ENCODE measurements at regions not wholly inside any gene's neighbourhood (a gene's known extent, or its start where the extent isn't known, plus 50 kb on each side); places are given as distances from the start of the nearest gene placed in this dataset.
A peak's percentile ranks its signal among the peaks of the same experiment; 100 is the strongest.
"Not testable (repeated sequence)": the region's sequence is repeated elsewhere in the genome, so short reads cannot be mapped to it uniquely, and the experiment has no call there.

DNA sequence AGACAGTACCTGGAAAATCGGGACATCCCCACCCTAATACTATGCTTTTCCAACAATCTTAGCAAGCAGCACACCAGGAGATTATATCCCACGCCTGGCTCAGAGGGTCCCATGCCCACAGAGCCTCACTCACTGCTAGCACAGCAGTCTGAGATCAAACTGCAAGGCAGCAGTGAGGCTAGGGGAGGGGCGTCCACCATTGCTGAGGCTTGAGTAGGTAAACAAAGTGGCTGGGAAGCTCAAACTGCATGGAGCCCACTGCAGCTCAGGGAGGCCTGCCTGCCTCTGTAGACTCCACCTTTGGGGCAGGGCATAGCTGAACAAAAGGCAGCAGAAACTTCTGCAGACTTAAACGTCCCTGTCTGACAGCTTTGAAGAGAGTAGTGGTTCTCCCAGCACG is 275.5 kb downstream of the IKZF2 start:
- FAIRE-seq; DNase-seq (ENCODE audit: insufficient read length, low spot score): not testable (repeated sequence)

DNA sequence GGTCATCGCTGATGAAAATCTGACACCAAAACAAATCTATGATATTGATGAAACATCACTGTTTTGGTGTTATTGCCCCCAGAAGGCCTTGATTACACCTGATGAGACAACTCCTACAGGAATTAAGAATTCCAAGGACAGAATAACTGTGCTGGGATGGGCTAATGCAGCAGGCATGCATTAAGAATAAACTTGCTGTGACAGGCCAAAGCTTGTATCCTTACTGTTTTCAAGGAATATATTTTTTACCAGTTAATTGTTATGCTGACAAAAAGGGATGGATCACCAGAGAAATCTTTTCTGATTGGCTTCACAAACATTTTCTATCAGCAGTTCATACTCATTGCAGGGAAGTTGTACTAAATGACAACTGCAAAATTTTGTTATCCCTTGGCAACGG is 278.2 kb downstream of the IKZF2 start:
- no peak for FAIRE-seq

DNA sequence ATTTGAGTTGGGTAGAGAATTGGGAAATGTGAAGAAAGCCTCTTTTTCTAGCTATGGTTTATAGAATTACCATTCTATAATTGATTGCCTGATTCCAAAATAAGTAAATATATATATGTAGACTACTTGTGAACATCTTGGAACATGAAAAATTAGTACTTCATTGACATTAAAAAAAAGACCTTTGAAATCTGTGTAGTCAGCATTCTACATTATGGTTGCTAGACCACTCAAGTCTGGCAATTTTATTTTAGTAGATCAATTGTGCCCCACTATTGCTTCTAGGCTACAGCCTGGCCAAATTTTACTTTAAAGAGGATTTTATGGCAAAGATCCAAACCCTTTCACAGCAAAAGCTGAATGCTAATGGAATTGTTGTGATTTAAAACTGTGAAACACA is 279.8 kb downstream of the IKZF2 start:
- no peak for DNase-seq (ENCODE audit: insufficient read length, low spot score)
- FAIRE-seq, result no peak

More for the DNA sequence above, 278.2 kb downstream of the IKZF2 start:
- DNase-seq (ENCODE audit: insufficient read length, low spot score), result no peak

DNA sequence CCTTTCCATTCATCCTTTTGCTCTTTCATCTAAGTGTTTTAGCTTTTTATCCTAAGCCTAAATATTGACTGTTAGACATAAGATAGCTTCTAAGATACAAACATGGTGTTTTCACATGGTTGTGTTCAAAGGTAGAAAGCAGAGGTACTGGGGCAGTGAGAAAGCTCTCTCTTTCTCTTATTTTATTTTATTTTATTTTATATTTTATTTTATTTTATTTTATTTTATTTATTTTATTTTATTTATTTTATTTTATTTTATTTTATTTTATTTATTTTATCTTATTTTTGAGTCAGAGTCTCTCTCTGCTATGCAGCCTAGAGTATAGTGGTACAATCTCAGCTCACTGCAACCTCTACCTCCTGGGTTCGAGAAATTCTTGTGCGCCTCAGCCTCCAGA is 287.2 kb downstream of the IKZF2 start:
- DNase-seq (ENCODE audit: insufficient read length, low spot score) (no peak), FAIRE-seq (no peak)

DNA sequence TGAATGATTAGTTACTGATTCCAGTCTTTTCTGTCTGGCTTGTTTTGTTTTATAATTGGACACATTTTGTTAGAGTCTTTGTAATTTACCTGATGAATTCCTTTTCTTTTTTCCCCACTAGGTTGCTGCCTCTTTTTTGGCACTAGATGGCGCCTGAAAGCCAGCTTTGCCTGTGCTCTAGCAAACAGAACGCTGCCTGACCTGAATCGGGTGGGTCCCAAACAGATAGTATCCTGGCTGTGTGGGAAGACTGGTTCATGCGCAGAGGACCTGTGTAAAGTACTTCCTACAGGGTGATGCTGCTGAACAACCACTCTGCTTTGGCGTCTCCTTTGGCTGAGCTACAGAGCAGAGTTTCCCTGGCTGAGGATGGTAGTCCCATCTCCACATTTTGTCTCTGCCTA is 288.2 kb downstream of the IKZF2 start:
- FAIRE-seq, result peak; percentile 75

DNA sequence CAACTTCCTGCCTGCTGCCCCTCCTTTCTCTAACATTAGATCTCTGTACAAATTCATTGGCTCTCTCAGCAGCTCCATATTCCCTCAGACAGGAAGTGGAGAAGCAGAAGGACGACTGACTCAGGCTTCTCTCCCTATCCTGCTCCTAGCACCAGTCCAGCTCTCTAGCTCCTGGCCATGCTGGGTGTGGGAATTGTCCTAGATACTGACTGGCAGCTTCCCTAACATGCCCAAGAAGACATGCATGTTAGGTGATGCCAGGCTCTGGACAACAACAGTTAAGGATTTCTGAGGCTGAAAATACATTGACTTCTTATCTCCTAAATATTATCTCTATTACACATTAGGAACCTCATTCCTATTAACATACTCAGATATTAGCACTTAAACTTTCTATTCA is 292.9 kb downstream of the IKZF2 start:
- FAIRE-seq (no peak), DNase-seq (ENCODE audit: insufficient read length, low spot score) (no peak)

More for the DNA sequence above, 288.2 kb downstream of the IKZF2 start:
- DNase-seq (ENCODE audit: insufficient read length, low spot score), result no peak

DNA sequence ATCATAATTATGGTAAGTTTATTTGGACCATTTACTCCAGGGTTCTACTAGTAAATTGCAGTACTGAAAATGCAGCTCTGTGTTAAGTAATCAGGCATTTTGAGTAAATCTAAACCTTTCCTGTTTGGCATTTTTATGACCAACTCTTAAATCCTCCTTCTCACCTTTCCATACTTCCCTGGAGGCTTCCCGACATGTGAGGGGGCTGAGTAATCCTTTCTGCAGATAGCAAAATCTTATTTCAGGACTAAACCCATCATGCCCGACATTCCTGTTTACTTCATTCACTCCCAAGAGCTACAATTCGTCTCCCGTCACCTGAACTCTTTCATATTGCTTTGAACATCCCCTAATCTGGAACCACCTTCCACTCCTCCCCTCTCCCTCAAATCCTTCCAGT is 296.6 kb downstream of the IKZF2 start:
- no peak for DNase-seq (ENCODE audit: insufficient read length, low spot score)
- no peak for FAIRE-seq

DNA sequence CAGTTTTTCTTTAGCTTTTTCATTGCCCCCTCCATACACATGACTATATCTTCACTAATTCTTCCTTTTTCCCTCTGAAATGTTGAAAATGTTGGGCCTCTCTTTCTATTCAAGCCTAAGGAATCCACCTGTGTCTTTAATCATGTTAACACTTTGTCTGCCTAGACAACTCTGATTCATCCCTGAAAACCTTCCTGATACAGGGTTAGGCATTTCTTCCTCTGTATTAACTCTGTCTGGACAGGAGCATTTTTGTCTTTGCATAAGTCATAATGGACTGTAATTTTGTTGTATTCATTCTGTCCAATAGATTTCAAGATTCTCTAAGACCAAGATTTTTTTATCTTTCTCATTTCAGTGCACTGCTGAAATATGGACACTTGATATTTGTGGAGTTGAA is 297.3 kb downstream of the IKZF2 start:
- FAIRE-seq (no peak), DNase-seq (ENCODE audit: insufficient read length, low spot score) (no peak)

DNA sequence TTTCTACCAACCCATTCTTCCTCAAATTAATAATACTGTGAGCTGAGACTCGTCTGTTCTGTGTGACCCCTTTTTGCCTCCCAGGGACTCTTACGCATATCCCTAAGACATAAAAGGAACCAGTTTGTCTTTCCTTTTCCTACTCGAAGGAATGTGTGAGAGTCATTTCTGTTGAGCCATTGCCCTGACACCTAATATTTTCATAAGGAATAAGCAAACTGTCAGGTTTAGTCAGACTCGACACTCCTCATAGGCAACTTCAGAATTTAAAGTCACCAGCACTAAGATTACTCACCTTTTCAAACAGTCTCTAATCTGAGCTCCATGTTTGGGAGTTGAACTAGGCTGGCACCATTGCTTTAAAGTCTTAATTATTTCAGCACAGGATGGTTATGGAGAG is 305.5 kb downstream of the IKZF2 start:
- DNase-seq (ENCODE audit: insufficient read length, low spot score) (no peak), FAIRE-seq (no peak)

DNA sequence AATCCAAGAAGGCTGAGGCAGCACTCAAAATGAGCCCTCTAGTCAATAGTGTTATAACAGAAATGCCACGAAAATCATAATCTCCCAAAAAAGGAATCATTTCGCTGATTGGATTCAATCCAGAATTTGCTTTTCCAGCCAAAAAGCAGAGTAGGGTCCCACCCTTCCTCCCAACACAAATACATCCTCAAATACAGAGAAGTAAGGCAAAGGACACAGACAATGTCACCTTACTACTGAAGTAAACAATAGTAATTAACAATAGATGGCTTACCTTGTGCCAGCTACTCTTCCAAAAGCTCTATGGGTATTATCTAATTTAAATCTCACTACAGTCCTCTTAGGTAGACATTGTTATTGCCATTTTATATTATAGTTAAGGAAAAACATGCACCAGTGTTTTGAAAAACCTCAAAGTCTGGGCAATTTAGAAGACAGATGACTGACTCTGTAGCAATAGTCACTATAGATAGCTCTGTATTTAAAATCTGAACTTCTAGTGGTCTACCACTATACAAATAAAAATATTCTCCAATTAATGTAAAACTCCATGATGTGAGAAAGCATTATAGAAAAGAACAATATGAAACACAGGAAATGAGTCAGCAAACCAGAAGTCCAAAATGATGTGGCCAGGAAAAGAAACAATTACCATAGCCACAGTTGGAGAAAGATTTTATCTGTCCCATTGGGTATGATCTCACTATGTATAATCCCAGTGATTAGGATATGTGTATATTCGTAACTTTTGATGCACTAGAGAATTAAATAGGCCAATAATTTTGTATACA is 305.0 kb upstream of the ERBB4 start:
- DNase-seq (ENCODE audit: insufficient read length, low spot score), result no peak
- no peak for FAIRE-seq

DNA sequence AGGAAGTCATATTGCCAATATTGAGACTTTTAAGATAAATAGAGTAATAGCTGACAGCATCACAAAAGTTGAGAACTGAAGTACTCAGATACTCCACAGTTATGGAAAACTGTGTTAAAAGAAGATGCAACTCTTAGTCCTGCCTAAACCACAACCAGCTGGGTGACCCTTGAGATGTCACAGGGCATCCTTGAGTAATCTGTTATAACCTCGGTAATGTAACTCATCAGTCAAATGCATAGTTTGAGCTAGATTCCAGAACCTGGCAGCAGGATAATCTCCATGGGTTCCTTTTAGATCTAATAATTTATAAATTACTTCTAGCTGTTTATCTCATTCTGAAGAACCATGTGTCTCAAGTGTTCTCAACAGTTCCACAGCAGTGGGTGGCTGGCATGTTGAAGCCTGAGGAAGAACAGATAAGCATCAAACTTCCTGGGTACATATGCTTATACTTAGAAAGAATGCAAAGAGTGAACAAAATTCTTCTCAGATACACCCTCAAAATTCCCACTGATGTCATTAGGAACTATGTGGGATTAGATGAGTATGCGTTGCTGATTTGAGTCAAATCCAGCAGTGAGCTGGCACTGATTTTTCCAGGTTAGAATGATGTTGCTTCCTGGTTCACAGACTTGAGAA is 304.1 kb upstream of the ERBB4 start:
- DNase-seq (ENCODE audit: insufficient read length, low spot score) (no peak), FAIRE-seq (no peak)

DNA sequence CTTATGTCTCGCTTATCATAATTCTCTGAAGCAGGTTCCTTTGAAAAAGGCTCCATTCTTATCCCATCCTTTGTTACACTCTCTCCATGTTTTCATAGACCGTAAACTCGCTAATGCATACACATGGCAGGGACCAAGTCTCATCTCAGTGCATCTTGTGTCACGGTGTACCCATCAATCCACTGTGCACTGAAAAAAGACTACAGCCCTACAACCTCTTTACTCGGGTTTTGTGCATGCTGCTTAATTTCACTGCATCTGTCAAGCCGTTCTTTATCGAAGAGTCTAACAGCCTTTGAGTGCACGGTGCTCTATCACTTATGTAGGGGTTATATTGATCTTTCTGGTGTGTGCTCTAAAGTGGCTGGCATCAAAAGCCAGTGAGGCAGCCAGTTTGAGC is 302.9 kb upstream of the ERBB4 start:
- FAIRE-seq (no peak), DNase-seq (ENCODE audit: insufficient read length, low spot score) (no peak)

DNA sequence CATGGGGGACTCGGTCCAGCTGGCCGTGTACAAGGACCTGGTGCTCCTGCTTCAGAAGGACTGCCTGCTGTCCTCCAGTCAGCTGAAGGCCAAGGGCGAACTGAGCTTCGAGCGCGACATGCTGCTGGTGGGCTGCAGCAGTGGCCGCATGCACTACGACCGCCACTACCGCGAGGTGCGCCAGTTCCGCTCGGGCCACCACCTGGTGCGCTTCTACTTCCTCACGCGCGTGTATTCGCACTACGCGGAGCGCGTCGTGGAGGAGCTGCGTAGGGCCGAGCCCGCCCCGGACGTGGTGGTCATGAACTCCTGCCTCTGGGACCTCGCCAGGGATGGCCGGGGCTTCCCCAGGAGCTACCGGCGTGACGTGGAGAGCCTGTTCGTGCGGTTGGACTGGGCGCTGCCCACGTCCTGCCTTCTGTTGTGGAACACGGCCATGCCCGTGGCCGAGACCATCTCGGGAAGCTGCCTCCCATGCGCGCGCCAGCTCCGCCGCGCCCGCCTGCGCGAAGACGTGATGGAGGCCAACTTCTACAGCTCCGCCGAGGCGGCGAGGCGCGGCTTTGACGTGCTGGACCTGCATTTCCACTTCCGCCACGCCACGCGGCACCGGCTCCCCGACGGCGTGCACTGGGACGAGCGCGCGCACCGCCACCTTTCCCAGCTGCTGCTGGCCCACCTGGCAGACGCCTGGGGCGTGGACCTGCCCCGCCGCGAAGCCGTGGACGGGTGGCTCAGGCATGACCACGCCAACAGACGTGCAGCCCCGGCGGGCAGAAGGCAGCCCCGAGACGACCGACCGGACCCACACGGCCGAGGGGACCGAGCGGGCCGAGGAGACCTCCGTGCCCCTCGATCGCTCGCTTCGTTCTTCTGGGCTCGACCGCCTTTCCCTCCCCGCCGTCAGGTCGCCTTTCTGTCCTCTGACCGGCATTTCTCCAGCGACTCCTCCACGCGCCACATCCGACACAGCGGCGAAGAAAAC is 293.9 kb upstream of the ERBB4 start:
- DNase-seq (ENCODE audit: insufficient read length, low spot score), result no peak
- no peak for FAIRE-seq

DNA sequence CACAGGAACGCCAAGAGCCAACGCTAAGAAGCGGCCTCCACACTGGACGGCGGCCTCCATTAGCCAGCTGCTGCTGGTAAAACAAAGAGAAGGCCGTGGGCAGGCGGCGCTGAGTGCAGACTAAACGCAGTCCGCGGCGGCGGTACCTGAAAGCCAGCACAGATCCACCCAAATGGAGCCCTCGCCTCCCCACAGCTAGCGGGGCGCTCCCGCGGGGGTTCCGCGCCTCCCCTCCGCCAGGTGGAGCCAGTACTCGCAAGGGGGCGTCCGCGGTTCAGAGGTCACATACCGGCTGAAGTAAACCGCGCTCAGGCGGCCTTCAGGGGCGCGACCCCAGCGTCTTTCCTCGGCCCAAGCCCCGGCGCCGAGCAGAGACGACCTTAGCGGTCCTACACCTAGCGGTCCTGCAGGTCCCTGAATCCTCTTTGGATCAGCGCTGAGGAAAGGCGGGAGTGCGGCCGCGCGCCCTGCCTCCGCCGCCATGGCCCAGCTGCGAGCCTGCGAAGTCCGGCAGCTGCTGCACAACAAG is 293.1 kb upstream of the ERBB4 start:
- FAIRE-seq, result no peak

DNA sequence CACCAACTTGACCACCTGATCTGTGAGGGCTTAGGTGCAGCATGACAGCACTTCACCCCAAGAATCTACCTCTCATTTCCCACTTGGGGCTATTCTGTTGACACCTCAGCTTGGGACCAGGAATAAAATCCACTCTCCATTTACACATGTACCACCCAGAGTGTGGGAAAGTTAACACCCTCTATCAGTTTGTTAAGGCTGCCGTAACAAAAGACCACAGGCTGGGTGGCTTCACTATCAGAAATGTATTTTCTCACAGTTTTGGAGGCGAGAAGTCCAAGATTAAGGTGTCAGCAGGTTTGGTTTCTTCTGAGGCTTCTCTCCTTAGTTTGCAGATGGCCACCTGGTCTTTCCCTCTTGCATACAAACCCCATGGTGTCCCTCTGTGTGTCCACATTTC is 277.7 kb upstream of the ERBB4 start:
- DNase-seq (ENCODE audit: insufficient read length, low spot score) (no peak), FAIRE-seq (no peak)

More for the DNA sequence above, 293.1 kb upstream of the ERBB4 start:
- no peak for DNase-seq (ENCODE audit: insufficient read length, low spot score)

DNA sequence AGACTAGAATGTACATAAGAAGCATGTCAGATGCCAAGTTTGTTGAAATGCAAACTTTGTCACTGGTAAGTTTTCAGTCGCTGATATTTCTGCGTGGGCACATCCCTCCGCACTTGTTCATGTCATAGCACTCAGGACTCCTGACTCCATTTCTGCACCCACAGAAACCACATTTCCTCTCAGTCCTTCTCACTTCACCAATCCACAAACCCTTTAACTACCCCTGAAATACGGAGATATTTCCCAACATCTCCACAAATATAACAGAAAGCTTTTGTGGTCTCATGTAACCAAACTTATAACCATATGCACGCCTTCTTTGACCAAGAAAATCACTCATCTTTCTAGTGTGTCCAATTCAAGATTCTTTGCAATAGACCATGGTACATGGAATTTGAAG is 276.9 kb upstream of the ERBB4 start:
- no peak for DNase-seq (ENCODE audit: insufficient read length, low spot score)

DNA sequence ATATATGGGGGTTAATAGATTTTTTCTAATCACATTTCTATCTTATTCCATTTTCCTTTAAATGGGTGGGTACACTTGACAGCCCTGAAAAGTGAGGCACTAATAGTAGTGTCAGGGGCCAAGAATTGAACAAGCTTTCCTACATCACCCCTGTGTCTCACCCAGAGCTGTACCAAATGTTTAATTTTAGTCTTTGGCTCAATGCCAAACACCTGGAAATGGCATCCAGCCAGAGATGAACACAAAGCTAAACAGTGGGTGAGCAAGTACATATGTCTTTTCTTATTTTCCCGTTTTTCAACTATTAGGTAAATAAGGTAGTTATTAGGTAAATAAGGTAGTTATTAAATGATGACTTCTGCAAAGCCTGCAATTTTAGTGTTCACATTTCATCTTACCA is 276.3 kb upstream of the ERBB4 start:
- DNase-seq (ENCODE audit: insufficient read length, low spot score), result no peak
- no peak for FAIRE-seq

More for the DNA sequence above, 276.9 kb upstream of the ERBB4 start:
- peak; percentile 70 for FAIRE-seq

DNA sequence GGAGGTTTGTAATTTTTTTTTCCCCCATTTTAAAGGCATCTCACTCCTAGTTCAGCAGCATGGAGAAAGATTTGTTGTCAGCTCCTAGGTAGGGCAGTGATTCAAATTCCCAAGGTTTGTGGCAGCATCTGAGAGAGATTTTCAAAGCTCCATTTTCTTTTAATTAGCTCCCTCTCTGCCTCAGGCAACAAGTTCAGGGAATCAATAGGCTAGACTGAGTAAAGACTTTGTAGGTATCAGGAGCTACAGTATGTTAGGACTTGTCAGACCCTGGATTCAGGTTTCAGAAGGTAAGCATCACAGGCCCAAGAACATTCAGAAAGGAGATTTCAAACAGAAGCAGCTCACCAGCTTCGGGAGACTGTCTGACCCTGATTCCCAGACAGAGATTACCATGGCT is 273.3 kb upstream of the ERBB4 start:
- DNase-seq (ENCODE audit: insufficient read length, low spot score), result no peak
- FAIRE-seq, result no peak

DNA sequence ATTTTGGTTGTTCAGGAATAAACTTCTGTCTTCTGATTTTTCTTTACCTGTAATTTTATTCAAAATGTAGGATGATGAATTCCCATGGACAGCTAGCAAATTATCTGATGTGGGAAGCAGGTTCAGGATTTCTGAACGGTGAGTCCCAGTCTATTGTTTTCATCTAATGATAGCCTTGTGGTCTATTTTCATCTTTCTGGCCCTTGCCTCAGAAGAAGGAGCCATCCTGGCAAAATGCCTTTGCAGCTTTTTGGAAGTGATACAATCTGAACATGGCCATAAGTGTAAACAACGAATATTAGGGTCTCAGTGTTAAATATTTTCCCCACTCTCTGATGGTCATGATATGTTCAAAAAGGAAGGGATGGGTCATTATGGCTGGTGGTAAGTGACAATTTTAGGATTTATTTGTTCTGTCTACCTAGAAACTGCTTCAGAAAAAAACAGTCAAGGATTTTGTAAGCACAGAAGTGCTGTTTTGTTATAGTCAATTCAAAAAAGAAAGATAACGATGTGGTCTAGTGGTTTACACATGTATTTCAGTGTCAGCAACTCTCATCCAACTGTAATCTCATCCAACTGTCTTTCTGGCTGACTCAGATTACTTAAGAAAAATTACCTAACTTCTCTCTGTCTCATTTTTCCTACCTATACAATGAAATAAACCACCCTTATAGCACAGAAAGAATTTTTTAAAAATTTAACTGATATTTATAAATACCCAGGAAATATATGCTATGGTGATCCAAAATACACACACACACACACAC is 272.6 kb upstream of the ERBB4 start:
- FAIRE-seq (no peak), DNase-seq (ENCODE audit: insufficient read length, low spot score) (no peak)

All from GM19239 (cell line).